SK-N-MC (cell line): ENCODE measurements at regions not wholly inside any gene's neighbourhood (a gene's known extent, or its start where the extent isn't known, plus 50 kb on each side); places are given as distances from the start of the nearest gene placed in this dataset.

Source experiments
- EZH2 ChIP-seq: fragments of 200-600 bp; sonication (generic); IDR thresholded peaks from one replicate; pipeline ENCODE4 v1.6.1; 2017; ENCODE audit warnings: antibody characterized with exemption
- POLR2AphosphoS5 ChIP-seq: IDR thresholded peaks from 2 replicates; pipeline ENCODE4 v1.6.1; 2012; ENCODE audit warnings: mild to moderate bottlenecking, low read depth, low read length, borderline replicate concordance

DNA sequence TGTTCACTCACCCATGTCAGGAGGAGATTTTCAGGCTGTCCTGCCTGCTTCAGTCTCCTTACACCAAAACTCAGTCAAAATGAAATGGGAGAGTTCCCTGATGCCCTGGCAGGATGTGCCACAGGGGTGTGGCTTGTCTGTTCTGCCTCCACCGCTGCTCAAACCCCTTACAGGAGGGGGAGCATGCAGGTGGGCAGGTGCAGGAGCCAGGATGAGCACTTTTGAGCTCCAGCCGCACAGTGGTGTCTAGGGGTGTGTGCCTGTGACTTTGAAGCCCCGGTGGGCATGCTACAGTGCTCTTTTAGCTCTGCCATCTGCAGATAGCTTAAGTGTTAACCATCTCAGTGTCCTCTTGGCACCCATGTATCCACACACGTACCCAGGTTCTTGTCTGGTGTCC lies 71.9 kb upstream of the IPO5 start:
- TF ChIP-seq EZH2 (no peak), POLR2AphosphoS5 (no peak)
